ENCODE measurements at regions not wholly inside any gene's neighbourhood (a gene's known extent, or its start where the extent isn't known, plus 50 kb on each side); places are given as distances from the start of the nearest gene placed in this dataset.

DNA sequence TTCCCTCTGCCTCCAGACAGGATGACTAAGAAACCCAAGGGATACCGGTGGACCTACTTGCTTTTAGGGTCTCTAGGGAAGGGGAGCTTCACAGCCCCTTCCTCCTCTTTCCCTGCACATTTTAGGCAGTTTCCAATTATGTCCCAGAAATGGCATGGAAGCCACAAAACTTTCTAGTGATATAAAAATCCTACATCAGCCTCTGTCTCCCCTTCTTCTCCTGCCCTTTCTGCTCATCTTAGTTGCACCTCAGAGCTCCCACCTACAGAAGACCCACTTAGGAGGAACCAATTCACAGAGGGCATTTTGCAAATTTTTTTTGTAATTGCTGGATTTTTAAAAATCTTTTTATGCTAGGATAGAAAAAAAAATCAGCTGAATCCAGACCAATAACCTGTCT lies 263.1 kb downstream of the TNS1 start:
- Histone ChIP-seq H3K4me3 (no peak overlapping the region), H3K36me3 (no peaks in the 10 kb centered on the region), H3K27ac (peak overlapping the region in 2 of 5 donors; percentile 52 to 58), H3K9me3 (no peaks in the 10 kb centered on the region), H3K27me3 (no peaks in the 10 kb centered on the region), H3K4me1 (peaks cover 0 to 26% (median 10%) of the 10 kb centered on the region in 4 donors)
- intact Hi-C loops (cut with DNase I; ENCODE audit: low total_unique reads), result no loop called here
- no peak for DNase-seq
- 85 to 96% (median 94%) methylated on average over 1 of the region's 1 CpG for WGBS, 5 donors
- TF ChIP-seq POLR2A (IDR thresholded peaks at IDR 0.05), result no peak
- no peak for TF ChIP-seq POLR2AphosphoS5 (IDR thresholded peaks at IDR 0.05)
- TF ChIP-seq, protein P1, sequence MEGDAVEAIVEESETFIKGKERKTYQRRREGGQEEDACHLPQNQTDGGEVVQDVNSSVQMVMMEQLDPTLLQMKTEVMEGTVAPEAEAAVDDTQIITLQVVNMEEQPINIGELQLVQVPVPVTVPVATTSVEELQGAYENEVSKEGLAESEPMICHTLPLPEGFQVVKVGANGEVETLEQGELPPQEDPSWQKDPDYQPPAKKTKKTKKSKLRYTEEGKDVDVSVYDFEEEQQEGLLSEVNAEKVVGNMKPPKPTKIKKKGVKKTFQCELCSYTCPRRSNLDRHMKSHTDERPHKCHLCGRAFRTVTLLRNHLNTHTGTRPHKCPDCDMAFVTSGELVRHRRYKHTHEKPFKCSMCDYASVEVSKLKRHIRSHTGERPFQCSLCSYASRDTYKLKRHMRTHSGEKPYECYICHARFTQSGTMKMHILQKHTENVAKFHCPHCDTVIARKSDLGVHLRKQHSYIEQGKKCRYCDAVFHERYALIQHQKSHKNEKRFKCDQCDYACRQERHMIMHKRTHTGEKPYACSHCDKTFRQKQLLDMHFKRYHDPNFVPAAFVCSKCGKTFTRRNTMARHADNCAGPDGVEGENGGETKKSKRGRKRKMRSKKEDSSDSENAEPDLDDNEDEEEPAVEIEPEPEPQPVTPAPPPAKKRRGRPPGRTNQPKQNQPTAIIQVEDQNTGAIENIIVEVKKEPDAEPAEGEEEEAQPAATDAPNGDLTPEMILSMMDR (IDR thresholded peaks at IDR 0.05), result no peak
- TF ChIP-seq EP300 (IDR thresholded peaks at IDR 0.05), result no peak

DNA sequence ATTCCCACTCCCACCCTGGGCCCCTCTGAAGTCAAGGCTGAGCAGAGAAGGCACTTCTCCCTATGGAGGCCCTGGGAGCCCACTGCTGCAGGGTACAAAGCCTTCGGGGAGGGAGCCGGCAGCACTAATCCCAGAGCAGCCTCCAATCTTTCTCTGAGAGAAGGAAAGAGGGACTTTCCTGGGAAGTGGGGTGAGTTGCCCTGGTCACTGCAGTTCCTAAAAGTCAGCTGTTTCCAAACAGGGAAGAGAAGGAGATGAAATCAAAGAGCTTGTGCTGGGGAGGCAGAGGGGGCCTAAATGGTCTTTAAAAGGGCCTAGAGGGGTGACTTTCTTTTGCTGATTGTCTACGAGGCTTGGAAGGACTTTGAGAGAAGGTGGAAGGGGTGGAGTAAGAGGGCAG lies 264.7 kb downstream of the TNS1 start:
- no peak overlapping the region for H3K4me3 ChIP-seq
- no peaks in the 10 kb centered on the region for H3K9me3 ChIP-seq
- intact Hi-C loops (cut with DNase I; ENCODE audit: low total_unique reads), result no loop called here
- WGBS, 5 donors, result 76 to 85% (median 78%) methylated on average over 3 of the region's 3 CpGs
- H3K36me3 ChIP-seq, result no peaks in the 10 kb centered on the region
- peak overlapping the region in 1 of 5 donors; percentile 19 for H3K27ac ChIP-seq
- no peaks in the 10 kb centered on the region for H3K27me3 ChIP-seq
- TF ChIP-seq POLR2A (IDR thresholded peaks at IDR 0.05), result no peak
- TF ChIP-seq EP300 (IDR thresholded peaks at IDR 0.05), result no peak
- TF ChIP-seq POLR2AphosphoS5 (IDR thresholded peaks at IDR 0.05), result no peak
- TF ChIP-seq, protein P1 (IDR thresholded peaks at IDR 0.05), result no peak
- DNase-seq, result no peak
- peaks cover 0 to 21% (median 7%) of the 10 kb centered on the region in 4 donors for H3K4me1 ChIP-seq

DNA sequence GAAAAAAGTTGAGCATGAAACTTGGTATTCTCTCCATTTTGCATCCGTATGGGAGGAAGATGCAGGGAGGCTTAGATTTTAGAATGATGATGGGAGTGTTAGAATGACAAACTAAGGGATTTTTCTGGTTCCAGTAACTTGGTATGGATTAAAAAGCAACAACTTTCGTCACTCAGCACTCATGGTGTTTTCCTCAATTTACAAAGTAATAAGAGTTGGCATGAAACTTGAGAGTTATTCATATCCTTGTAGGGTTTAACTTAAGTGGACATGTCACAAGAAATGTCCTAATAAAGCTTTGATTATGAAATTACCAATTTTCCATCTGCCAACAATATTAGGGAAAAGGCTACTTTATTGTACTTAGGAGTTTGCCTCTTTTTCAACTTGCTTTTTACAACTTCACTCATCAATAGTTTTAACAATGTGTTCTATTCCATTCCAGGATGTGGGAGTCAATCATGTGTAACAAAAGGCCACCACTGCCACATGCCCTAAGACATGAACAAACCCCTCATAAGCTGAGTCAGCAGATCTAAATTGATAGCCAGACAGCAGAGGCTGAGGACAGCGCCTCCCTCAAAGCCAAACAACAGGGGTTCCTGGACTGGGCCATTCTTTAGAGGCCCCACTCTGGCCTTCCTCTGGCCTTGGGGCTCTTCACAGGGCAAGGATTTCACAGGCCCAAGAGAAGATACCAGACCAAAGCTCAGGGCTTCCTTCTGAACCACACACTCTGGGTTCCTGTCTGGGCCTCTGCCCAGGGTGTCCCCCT lies 265.8 kb downstream of the TNS1 start:
- TF ChIP-seq POLR2A (IDR thresholded peaks at IDR 0.05) (no peak), EP300 (IDR thresholded peaks at IDR 0.05) (no peak), POLR2AphosphoS5 (IDR thresholded peaks at IDR 0.05) (no peak)
- TF ChIP-seq, protein P1 (IDR thresholded peaks at IDR 0.05), result no peak
- 78 to 93% (median 82%) methylated on average over 3 of the region's 3 CpGs for WGBS, 5 donors
- Histone ChIP-seq H3K36me3 (no peaks in the 10 kb centered on the region), H3K4me1 (peaks cover 0 to 29% (median 11%) of the 10 kb centered on the region in 4 donors), H3K9me3 (no peaks in the 10 kb centered on the region), H3K27ac (peak overlapping the region in 2 of 5 donors; percentile 17 to 46), H3K27me3 (no peaks in the 10 kb centered on the region), H3K4me3 (no peak overlapping the region)
- intact Hi-C loops (cut with DNase I; ENCODE audit: low total_unique reads), result no loop called here
- DNase-seq, result no peak

DNA sequence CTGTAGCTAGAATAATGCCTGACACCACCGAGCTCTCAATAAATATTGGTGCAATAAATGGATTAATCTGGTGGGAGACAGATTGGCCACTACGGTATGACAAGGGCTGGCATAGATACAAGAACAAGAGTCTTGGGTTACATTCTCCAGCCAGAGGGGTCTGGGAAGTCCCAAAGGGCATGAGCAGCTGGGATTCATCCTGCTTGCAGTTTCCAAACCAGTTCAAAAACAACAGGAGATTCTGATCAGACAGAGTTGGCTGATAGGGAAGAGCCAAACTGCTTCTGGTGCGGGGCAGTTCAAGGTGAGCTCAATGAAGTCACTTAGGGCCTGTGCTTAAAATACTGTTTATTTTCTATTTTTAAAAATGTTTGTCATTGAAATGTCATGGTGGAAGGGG lies 266.9 kb downstream of the TNS1 start:
- H3K27ac ChIP-seq, result peak overlapping the region in 2 of 5 donors; percentile 17 to 46
- WGBS, 5 donors, result 68 to 89% (median 80%) methylated on average over 3 of the region's 3 CpGs
- H3K9me3 ChIP-seq, result no peaks in the 10 kb centered on the region
- no peaks in the 10 kb centered on the region for H3K36me3 ChIP-seq
- no peak for DNase-seq
- H3K4me3 ChIP-seq, result no peak overlapping the region
- H3K27me3 ChIP-seq, result no peaks in the 10 kb centered on the region
- TF ChIP-seq, protein P1 (IDR thresholded peaks at IDR 0.05), result no peak
- no peak for TF ChIP-seq POLR2AphosphoS5 (IDR thresholded peaks at IDR 0.05)
- TF ChIP-seq POLR2A (IDR thresholded peaks at IDR 0.05), result no peak
- no peak for TF ChIP-seq EP300 (IDR thresholded peaks at IDR 0.05)
- peaks cover 0 to 26% (median 7%) of the 10 kb centered on the region in 4 donors for H3K4me1 ChIP-seq
- intact Hi-C loops (cut with DNase I; ENCODE audit: low total_unique reads), result no loop called here
